D721Med (cell line): ENCODE measurements at regions not wholly inside any gene's neighbourhood (a gene's known extent, or its start where the extent isn't known, plus 50 kb on each side); places are given as distances from the start of the nearest gene placed in this dataset.

Experiments used
- DNase-seq: peaks from one replicate; pipeline ENCODE4 v3.0.0; 2011; ENCODE audit warnings: low spot score; ENCODE audit not compliant: insufficient read length
- FAIRE-seq: peaks from 2 replicates; lab custom pipeline; 2011; peaks lifted over from hg19 to GRCh38; lab: Jason Lieb, UNC
- CTCF ChIP-seq: IDR thresholded peaks from 2 replicates; pipeline ENCODE4 v1.5.1; 2012; ENCODE audit warnings: mild to moderate bottlenecking, control low read depth; ENCODE audit not compliant: insufficient read depth; ENCODE audit errors: missing control alignments

- no peak for FAIRE-seq
- TF ChIP-seq CTCF, result no peak
- no peak for DNase-seq
Observed at GRCh38 chr15:66852064-66852905, 150.2 kb downstream of the SMAD6 start.

GRCh38 chr15:66854012-66854965 lies 152.3 kb downstream of the SMAD6 start:
- no peak for FAIRE-seq
- DNase-seq, result no peak
- TF ChIP-seq CTCF, result no peak

GRCh38 chr15:66855041-66855440 lies 153.0 kb downstream of the SMAD6 start:
- DNase-seq (no peak), FAIRE-seq (no peak)
- no peak for TF ChIP-seq CTCF

- FAIRE-seq, result no peak
Observed at GRCh38 chr15:66857694-66858093, 155.7 kb downstream of the SMAD6 start.

GRCh38 chr15:66858423-66859207 lies 156.6 kb downstream of the SMAD6 start:
- TF ChIP-seq CTCF, result no peak
- FAIRE-seq (no peak), DNase-seq (no peak)

More at GRCh38 chr15:66857694-66858093, 155.7 kb downstream of the SMAD6 start:
- TF ChIP-seq CTCF, result no peak
- no peak for DNase-seq

GRCh38 chr15:66859688-66860253 lies 157.7 kb downstream of the SMAD6 start:
- DNase-seq (no peak), FAIRE-seq (no peak)
- no peak for TF ChIP-seq CTCF
